GM21360 (cell line): ENCODE measurements at regions not wholly inside any gene's neighbourhood (a gene's known extent, or its start where the extent isn't known, plus 50 kb on each side); places are given as distances from the start of the nearest gene placed in this dataset.

Experiments used
- ATAC-seq: cut with Tn5 transposase; IDR thresholded peaks from one replicate; pipeline ENCODE4 v1.9.1; 2021; ENCODE audit warnings: mild to moderate bottlenecking, moderate library complexity; ENCODE audit not compliant: unreplicated experiment

GRCh38 chr12:38547586-38547985 is 231.0 kb downstream of the ALG10B start:
- no peak for ATAC-seq

- ATAC-seq: no peak
Measured at GRCh38 chr12:38555620-38556591, 239.3 kb downstream of the ALG10B start.

- ATAC-seq: no peak
Measured at GRCh38 chr12:38556647-38557046, 240.1 kb downstream of the ALG10B start.

DNA sequence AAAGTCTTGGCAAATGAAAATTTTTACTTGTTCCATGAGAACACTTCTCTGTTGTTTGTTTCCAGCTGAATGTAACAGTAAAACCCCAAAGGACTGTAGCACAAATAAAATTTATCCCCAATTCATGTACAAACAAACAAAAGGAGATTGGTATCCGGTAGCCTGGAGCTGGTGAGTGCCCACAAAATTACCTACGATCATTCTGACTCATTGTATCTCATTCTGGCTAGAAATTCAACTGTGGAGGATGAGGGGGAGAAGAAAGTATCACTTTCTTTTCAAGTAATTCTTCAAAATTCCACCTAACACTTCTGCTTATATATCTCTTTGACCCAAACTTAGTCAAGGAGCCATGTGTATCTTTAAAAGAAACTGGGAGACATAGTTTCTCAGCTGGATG is 268.5 kb downstream of the ALG10B start:
- ATAC-seq: no peak

DNA sequence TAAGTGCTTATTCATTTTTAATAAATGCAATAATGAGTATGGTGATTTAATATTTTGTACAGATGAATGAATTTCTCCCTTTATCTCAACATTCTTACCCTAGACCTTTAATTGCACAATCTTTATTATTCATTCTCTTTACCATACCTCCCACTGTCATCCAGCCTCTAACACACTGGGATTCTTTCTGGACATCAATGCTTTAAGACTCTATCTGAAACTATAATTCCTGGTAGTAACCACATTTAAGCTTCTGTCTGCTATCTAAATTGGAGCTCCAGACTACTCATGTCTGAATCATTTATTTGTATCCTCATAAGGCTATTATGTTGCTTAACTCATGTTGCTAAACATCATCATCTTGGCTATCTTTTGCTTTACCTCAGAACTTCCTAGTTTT is 270.2 kb downstream of the ALG10B start:
- ATAC-seq: no peak

GRCh38 chr12:38587594-38587993 is 271.0 kb downstream of the ALG10B start:
- ATAC-seq: no peak

GRCh38 chr12:38588624-38589305 is 272.2 kb downstream of the ALG10B start:
- ATAC-seq: no peak

GRCh38 chr12:38589306-38589632 is 272.7 kb downstream of the ALG10B start:
- no peak for ATAC-seq

DNA sequence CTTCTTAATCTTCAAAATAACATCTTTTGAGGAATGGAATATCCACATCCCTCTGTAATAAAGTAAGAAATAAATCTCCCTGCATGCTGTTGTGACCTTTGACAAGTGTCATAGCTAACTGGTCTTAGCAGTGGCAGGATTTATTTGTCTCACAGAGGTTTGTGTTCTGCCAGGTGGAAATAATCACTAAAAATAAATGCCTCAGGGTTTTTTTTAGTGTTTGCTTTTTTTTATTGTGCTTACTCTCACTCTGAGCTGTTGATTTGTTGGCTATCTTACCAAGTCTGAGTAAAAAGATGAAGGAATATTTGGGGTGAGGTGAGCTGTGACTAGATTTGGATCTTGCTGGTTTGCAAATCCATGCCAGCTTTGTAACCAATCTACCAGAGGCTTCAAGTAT is 285.4 kb downstream of the ALG10B start:
- no peak for ATAC-seq
